H1 (cell line): ENCODE measurements at regions not wholly inside any gene's neighbourhood (a gene's known extent, or its start where the extent isn't known, plus 50 kb on each side); places are given as distances from the start of the nearest gene placed in this dataset.

ENCODE experiments used
- ATF3 ChIP-seq: IDR thresholded peaks from 2 replicates; pipeline ENCODE4 v1.6.1; 2011; ENCODE audit warnings: low read depth, mild to moderate bottlenecking, low read length; ENCODE audit not compliant: insufficient read depth
- CHD1 ChIP-seq: IDR thresholded peaks from 2 replicates; pipeline ENCODE4 v1.6.1; 2012; ENCODE audit warnings: low read depth, low read length, improper control_type of control experiment
- CTCF ChIP-seq, 3 experiments: IDR thresholded peaks; 1 replicate in 2 of 3; 2 replicates in 1 of 3; pipeline versions ENCODE4 v1.5.1 to v1.6.1; 2011; ENCODE audit warnings: low read length in 3 of 3, mild to moderate bottlenecking in 3 of 3, inconsistent platforms in 2 of 3, low read depth in 1 of 3, moderate library complexity in 1 of 3; ENCODE audit not compliant: insufficient read depth in 1 of 3; ENCODE audit errors: control extremely low read depth in 1 of 3
- HDAC6 ChIP-seq: IDR thresholded peaks from one replicate; pipeline ENCODE4 v1.7.1; 2012; ENCODE audit warnings: low read depth, mild to moderate bottlenecking, inconsistent platforms, low read length, moderate library complexity

GRCh38 chr16:63804126-63804525, 1317.7 kb downstream of the CDH11 start (continued):
- TF ChIP-seq CTCF (IDR thresholded peaks at IDR 0.05; ENCODE audit: control extremely low read depth in 1 of 3, insufficient read depth in 1 of 3, low read depth in 1 of 3, low read length in 3 of 3) (no peak), ATF3 (no peak), HDAC6 (no peak), CHD1 (no peak)
